Thyroid gland (tissue), 4 donors: ENCODE measurements at regions not wholly inside any gene's neighbourhood (a gene's known extent, or its start where the extent isn't known, plus 50 kb on each side); places are given as distances from the start of the nearest gene placed in this dataset.

Experiments
- CTCF ChIP-seq, 6 experiments: fragments of 200-600 bp in 3 of 6; fragments of 450-650 bp in 3 of 6; sonication (generic) in 3 of 6; IDR thresholded peaks; one replicate each; pipeline ENCODE4 v1.5.1; 2016 to 2019; ENCODE audit warnings: antibody characterized with exemption in 6 of 6, mild to moderate bottlenecking in 2 of 6, inconsistent platforms in 1 of 6, moderate library complexity in 1 of 6
- POLR2A ChIP-seq, 2 donors: fragments of 450-650 bp; IDR thresholded peaks; one replicate each; pipeline ENCODE4 v1.6.1; 2017; ENCODE audit warnings: antibody characterized with exemption in 2 of 2, mild to moderate bottlenecking in 2 of 2, moderate library complexity in 1 of 2

- TF ChIP-seq CTCF (IDR thresholded peaks at IDR 0.05), result peak in 1 of 6 experiments; percentile 48
- TF ChIP-seq POLR2A (IDR thresholded peaks at IDR 0.05), result no peak
These were observed 255.7 kb downstream of the RBFOX3 start for GRCh38 chr17:79355165-79355564.
